LNCAP (cell line): ENCODE measurements at regions not wholly inside any gene's neighbourhood (a gene's known extent, or its start where the extent isn't known, plus 50 kb on each side); places are given as distances from the start of the nearest gene placed in this dataset.

ENCODE experiments used
- TF ChIP-seq, protein P1 (sequence below): fragments of 450-650 bp; IDR thresholded peaks from 2 replicates; pipeline ENCODE4 v1.5.1; 2017; ENCODE audit warnings: mild to moderate bottlenecking

DNA sequence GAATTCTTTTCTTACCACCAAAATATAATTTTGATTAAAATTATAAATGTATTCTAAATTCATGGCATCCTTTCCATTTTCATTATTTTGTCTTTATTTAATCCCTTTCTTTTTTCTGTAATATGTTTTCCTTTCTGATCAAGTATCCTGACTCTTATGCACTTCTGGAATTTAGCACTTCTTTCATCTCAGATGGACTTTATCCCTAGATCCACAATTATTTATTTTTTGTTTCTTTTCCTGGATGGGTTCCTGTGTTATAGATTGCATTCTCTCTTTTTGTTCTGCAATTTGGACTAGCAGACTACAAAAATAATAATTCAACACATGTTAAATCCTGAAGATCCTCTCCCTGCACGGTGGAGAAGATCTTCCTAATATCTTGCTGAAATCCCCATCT lies 76.9 kb upstream of the CDIN1 start:
- TF ChIP-seq, protein P1, sequence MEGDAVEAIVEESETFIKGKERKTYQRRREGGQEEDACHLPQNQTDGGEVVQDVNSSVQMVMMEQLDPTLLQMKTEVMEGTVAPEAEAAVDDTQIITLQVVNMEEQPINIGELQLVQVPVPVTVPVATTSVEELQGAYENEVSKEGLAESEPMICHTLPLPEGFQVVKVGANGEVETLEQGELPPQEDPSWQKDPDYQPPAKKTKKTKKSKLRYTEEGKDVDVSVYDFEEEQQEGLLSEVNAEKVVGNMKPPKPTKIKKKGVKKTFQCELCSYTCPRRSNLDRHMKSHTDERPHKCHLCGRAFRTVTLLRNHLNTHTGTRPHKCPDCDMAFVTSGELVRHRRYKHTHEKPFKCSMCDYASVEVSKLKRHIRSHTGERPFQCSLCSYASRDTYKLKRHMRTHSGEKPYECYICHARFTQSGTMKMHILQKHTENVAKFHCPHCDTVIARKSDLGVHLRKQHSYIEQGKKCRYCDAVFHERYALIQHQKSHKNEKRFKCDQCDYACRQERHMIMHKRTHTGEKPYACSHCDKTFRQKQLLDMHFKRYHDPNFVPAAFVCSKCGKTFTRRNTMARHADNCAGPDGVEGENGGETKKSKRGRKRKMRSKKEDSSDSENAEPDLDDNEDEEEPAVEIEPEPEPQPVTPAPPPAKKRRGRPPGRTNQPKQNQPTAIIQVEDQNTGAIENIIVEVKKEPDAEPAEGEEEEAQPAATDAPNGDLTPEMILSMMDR, result no peak

DNA sequence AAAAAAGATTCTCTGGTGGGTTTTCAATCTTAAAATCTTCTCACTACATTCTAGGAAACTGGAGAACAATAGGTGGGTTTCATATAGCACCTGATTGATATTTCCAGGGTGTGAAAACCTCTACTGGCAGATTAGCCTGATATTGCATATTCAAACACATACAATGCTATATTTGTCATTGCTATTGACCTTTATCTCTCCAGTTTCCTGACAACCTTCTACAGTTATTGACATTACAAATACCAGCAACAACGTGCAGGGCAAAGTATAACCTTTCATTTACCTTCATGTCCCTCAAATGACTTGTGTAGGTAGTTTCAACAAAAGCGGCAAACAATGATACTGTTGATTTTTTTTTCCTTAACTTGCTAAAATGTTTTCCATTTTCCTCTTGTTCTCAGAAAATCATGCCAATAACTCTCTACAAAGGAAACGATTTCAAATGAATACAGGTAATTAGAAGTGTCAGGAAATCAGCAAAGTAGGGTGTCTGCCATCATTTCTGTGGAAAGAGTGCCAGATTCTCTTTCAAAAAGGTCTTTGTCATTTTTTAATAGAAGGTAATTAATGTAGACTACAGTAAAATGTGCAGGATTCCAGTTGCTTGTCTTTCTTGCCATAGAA lies 72.6 kb upstream of the CDIN1 start:
- TF ChIP-seq, protein P1, result no peak

DNA sequence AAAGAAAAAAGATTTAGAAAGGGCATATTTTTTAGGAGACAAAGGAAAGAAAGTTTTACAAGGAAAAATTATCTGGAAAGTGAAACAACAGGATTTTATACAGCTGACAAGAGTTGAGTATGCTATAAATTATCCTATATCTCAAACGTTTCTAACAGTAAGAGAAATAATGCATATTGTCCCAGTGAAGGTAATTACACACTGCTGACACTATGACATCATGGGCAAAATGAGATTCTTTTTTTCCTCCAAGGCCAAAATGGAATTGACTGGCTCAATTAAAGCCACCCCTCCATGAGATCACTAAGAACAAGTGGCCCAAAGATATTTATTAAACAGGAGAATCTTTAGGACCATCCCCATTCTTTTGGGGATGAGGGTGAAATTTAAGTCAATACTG lies 72.0 kb upstream of the CDIN1 start:
- TF ChIP-seq, protein P1, result no peak

DNA sequence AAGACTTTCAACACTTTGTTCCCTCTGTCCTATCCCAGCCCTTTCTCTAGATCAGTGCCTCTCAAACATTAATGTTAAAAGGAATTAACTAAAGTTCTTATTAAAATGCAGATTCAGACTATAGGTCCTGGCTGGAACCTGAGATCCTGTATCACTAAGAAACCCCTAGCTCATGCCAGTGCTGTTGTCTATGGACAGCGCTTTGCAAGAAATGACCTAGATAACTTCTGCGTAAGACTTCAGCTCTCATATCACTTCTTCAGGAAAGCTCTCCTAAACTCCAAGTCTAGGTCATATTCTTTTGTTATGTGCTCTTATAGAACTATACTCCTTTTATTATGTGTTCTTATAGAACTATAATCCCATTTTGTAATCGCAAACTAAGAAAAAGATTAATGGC lies 67.8 kb upstream of the CDIN1 start:
- TF ChIP-seq, protein P1, result no peak

DNA sequence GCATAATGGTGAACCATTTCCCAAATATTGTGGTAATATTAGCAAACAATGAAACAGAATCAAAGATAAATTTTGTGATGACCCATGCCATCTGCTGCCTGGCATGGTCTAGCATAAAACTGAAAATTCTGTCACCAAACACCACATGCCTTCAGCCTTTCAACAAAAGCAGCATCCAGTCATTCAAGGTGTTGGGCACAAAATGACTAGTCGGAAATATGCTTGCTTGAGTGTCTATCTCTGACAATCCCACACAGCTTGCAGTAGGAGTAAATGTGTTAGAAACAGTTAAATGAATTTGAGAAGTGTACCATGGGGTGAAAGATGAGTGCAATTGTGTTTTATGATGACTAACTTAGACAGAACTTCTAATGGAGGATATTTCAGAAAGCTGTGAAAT lies 61.7 kb upstream of the CDIN1 start:
- TF ChIP-seq, protein P1, result no peak

DNA sequence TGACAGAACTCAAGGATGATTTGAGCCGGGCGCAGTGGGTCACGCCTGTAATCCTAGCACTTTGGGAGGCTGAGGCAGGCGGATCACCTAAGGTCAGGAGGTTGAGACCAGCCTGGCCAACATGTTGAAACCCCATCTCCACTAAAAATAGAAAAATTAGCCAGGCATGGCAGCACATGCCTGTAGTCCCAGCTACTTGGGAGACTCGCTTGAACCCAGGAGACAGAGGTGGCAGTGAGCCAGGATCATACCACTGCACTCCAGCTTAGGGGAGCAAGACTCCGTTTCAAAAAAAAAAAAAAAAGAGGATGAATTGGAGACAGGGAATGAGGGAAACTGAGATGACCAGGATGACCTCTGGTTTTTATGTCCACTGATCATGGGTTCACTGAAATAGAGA lies 60.4 kb upstream of the CDIN1 start:
- TF ChIP-seq, protein P1, result no peak

DNA sequence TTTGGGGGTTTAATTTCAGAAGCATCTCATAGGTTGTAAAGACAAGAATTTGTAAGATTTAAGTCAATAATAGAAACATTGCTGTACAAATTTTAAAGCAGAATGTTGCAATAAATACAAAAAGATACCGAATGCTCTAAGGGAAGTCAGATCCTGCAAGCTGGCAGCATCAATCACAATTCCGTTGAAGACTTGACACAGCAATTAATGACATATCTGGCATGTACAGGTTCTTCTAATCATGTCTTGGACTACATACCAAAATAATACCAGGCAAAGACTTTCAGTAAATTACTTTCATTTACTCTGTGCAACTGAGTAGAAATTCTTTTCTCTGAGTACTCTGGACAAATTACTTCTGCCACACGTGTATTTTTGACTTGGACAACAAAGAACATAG lies 54.0 kb upstream of the CDIN1 start:
- TF ChIP-seq, protein P1, result no peak
